WTC11 (cell line): ENCODE measurements at regions not wholly inside any gene's neighbourhood (a gene's known extent, or its start where the extent isn't known, plus 50 kb on each side); places are given as distances from the start of the nearest gene placed in this dataset.

Experiments
- CBFB ChIP-seq: sonication (generic); formaldehyde crosslinking; IDR thresholded peaks from 2 replicates; pipeline ENCODE4 v1.8.1; 2022; ENCODE audit warnings: mild to moderate bottlenecking, low read depth, missing genetic modification reagents
- E2F1 ChIP-seq: sonication (generic); formaldehyde crosslinking; IDR thresholded peaks from 2 replicates; pipeline ENCODE4 v1.8.0; 2022; ENCODE audit warnings: mild to moderate bottlenecking, missing genetic modification reagents
- ELF4 ChIP-seq: sonication (generic); formaldehyde crosslinking; IDR thresholded peaks from 2 replicates; pipeline ENCODE4 v1.8.1; 2022; ENCODE audit warnings: low read depth, mild to moderate bottlenecking, moderate library complexity, missing genetic modification reagents
- ESRRA ChIP-seq: sonication (generic); formaldehyde crosslinking; IDR thresholded peaks from 2 replicates; pipeline ENCODE4 v1.8.1; 2022; ENCODE audit warnings: mild to moderate bottlenecking, missing genetic modification reagents, borderline replicate concordance
- FOXP1 ChIP-seq: sonication (generic); formaldehyde crosslinking; IDR thresholded peaks from 2 replicates; pipeline ENCODE4 v1.8.0; 2022; ENCODE audit warnings: missing genetic modification reagents, mild to moderate bottlenecking, moderate library complexity, borderline replicate concordance
- MXD4 ChIP-seq: fragments of 250-450 bp; sonication (Bioruptor Pico); IDR thresholded peaks from 2 replicates; pipeline ENCODE4 v1.8.0; 2021; ENCODE audit warnings: mild to moderate bottlenecking, moderate library complexity, borderline replicate concordance
- SP1 ChIP-seq: sonication (generic); formaldehyde crosslinking; conservative IDR thresholded peaks from 2 replicates; pipeline ENCODE4 v1.8.1; 2022; ENCODE audit warnings: missing genetic modification reagents
- TEAD4 ChIP-seq: sonication (generic); formaldehyde crosslinking; IDR thresholded peaks from 2 replicates; pipeline ENCODE4 v1.8.0; 2022; ENCODE audit warnings: mild to moderate bottlenecking, missing genetic modification reagents
- ZNF121 ChIP-seq: sonication (generic); formaldehyde crosslinking; IDR thresholded peaks from 2 replicates; pipeline ENCODE4 v1.8.0; 2023; ENCODE audit warnings: missing genetic modification reagents
- ZNF281 ChIP-seq: sonication (generic); formaldehyde crosslinking; IDR thresholded peaks from 2 replicates; pipeline ENCODE4 v1.8.0; 2023; ENCODE audit warnings: mild to moderate bottlenecking, missing genetic modification reagents
- TF ChIP-seq, protein P1 (sequence below): fragments of 200-600 bp; IDR thresholded peaks from 2 replicates; pipeline ENCODE4 v1.8.0; 2022; ENCODE audit warnings: antibody characterized with exemption
- TF ChIP-seq, protein P2 (sequence below): sonication (generic); formaldehyde crosslinking; IDR thresholded peaks from 2 replicates; pipeline ENCODE4 v1.8.1; 2022; ENCODE audit warnings: low read depth, mild to moderate bottlenecking, moderate library complexity, missing genetic modification reagents, borderline replicate concordance

GRCh38 chr2:70385966-70386595, 84.2 kb upstream of the FAM136A start:
- TF ChIP-seq FOXP1 (no peak), ZNF281 (CRISPR knock-in tag) (no peak), MXD4 (CRISPR knock-in tag) (no peak), ZNF121 (no peak), TEAD4 (CRISPR knock-in tag) (no peak), ELF4 (CRISPR knock-in tag) (no peak), ESRRA (CRISPR knock-in tag) (no peak), CBFB (CRISPR knock-in tag) (no peak), E2F1 (no peak), SP1 (CRISPR knock-in tag) (no peak)
- TF ChIP-seq, protein P1, sequence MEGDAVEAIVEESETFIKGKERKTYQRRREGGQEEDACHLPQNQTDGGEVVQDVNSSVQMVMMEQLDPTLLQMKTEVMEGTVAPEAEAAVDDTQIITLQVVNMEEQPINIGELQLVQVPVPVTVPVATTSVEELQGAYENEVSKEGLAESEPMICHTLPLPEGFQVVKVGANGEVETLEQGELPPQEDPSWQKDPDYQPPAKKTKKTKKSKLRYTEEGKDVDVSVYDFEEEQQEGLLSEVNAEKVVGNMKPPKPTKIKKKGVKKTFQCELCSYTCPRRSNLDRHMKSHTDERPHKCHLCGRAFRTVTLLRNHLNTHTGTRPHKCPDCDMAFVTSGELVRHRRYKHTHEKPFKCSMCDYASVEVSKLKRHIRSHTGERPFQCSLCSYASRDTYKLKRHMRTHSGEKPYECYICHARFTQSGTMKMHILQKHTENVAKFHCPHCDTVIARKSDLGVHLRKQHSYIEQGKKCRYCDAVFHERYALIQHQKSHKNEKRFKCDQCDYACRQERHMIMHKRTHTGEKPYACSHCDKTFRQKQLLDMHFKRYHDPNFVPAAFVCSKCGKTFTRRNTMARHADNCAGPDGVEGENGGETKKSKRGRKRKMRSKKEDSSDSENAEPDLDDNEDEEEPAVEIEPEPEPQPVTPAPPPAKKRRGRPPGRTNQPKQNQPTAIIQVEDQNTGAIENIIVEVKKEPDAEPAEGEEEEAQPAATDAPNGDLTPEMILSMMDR, result no peak
- TF ChIP-seq, protein P2, sequence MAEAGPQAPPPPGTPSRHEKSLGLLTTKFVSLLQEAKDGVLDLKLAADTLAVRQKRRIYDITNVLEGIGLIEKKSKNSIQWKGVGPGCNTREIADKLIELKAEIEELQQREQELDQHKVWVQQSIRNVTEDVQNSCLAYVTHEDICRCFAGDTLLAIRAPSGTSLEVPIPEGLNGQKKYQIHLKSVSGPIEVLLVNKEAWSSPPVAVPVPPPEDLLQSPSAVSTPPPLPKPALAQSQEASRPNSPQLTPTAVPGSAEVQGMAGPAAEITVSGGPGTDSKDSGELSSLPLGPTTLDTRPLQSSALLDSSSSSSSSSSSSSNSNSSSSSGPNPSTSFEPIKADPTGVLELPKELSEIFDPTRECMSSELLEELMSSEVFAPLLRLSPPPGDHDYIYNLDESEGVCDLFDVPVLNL (CRISPR knock-in tag), result no peak
